ENCODE measurements at regions not wholly inside any gene's neighbourhood (a gene's known extent, or its start where the extent isn't known, plus 50 kb on each side); places are given as distances from the start of the nearest gene placed in this dataset.

GRCh38 chr16:51807551-51807950 lies 656.5 kb upstream of the SALL1 start:
- H3K4me1 ChIP-seq (ENCODE audit: control insufficient read depth, insufficient read depth, low read length) = no peaks in the 10 kb centered on the region
- H3K27me3 ChIP-seq (ENCODE audit: control insufficient read depth, insufficient read depth, low read length) = no peaks in the 10 kb centered on the region
- 84% methylated on average over 1 of the region's 2 CpGs for WGBS (ENCODE audit: insufficient coverage)
- no peaks in the 10 kb centered on the region for H3K27me3 Mint-ChIP-seq (ENCODE audit: low read depth in 2 of 2)
- no peaks in the 10 kb centered on the region for H3K9me3 ChIP-seq (ENCODE audit: control insufficient read depth, insufficient read depth, low read length)
- H3K27ac Mint-ChIP-seq = no peak overlapping the region
- TF ChIP-seq CTCF (IDR thresholded peaks at IDR 0.05) = no peak
- H3K27ac ChIP-seq (ENCODE audit: low read length) = no peak overlapping the region
- H3K4me3 Mint-ChIP-seq = no peak overlapping the region
- intact Hi-C loops (cut with micrococcal nuclease) = no loop called here
- no peaks in the 10 kb centered on the region for H3K36me3 Mint-ChIP-seq
- H3K4me1 Mint-ChIP-seq = no peaks in the 10 kb centered on the region
- no peaks in the 10 kb centered on the region for H3K36me3 ChIP-seq (ENCODE audit: control insufficient read depth, insufficient read depth, low read length)
- H3K9me3 Mint-ChIP-seq = peaks cover 3 to 14% of the 10 kb centered on the region in 2 donors
- DNase-seq (no peak), ATAC-seq (no peak)
- no peak overlapping the region for H3K4me3 ChIP-seq (ENCODE audit: low read length)

- Mint-ChIP-seq H3K36me3 (no peaks in the 10 kb centered on the region), H3K4me1 (no peaks in the 10 kb centered on the region), H3K27ac (no peak overlapping the region), H3K27me3 (ENCODE audit: low read depth in 2 of 2) (no peaks in the 10 kb centered on the region), H3K9me3 (no peaks in the 10 kb centered on the region), H3K4me3 (no peak overlapping the region)
- Histone ChIP-seq H3K27me3 (ENCODE audit: control insufficient read depth, insufficient read depth, low read length) (no peaks in the 10 kb centered on the region), H3K9me3 (ENCODE audit: control insufficient read depth, insufficient read depth, low read length) (no peaks in the 10 kb centered on the region), H3K4me1 (ENCODE audit: control insufficient read depth, insufficient read depth, low read length) (no peaks in the 10 kb centered on the region), H3K36me3 (ENCODE audit: control insufficient read depth, insufficient read depth, low read length) (no peaks in the 10 kb centered on the region), H3K4me3 (ENCODE audit: low read length) (no peak overlapping the region), H3K27ac (ENCODE audit: low read length) (no peak overlapping the region)
- intact Hi-C loops (cut with micrococcal nuclease) = no loop called here
- ATAC-seq = no peak
- DNase-seq = no peak
- TF ChIP-seq CTCF (IDR thresholded peaks at IDR 0.05) = no peak
Observed at GRCh38 chr16:51801635-51802034, 650.6 kb upstream of the SALL1 start.

DNA sequence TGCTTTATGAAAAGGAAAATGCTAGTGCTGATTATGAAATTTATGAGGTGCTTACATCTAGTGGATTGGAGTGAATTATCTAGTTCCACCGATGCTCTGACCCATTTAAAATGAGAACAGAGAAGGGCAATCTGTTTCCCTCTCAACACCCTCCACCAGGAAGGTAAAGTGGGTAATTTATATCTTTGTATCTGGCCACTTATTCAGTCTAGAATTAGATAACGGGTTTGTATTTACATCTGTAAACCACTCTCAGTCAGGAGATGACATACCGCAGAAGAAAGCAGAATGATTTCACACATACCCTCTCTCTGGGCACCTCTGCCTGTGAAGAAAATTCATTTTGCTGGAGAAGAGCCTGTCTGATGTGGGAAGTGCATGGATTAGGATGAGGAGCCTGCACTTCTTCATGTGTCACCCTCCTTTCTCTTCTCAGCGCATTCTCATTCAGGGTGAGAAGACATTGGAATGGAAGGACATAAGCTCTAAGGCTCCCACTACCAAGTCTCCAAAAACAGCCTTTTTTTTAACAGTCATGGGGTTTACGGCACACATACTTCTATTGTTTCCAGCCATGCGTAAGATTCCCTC lies 646.7 kb upstream of the SALL1 start:
- Mint-ChIP-seq H3K27ac (no peak overlapping the region), H3K36me3 (no peaks in the 10 kb centered on the region), H3K4me3 (no peak overlapping the region), H3K4me1 (no peaks in the 10 kb centered on the region), H3K9me3 (peaks cover 3 to 6% of the 10 kb centered on the region in 2 donors), H3K27me3 (ENCODE audit: low read depth in 2 of 2) (no peaks in the 10 kb centered on the region)
- peaks cover 4% of the 10 kb centered on the region for H3K9me3 ChIP-seq (ENCODE audit: control insufficient read depth, insufficient read depth, low read length)
- H3K4me1 ChIP-seq (ENCODE audit: control insufficient read depth, insufficient read depth, low read length) = no peaks in the 10 kb centered on the region
- DNase-seq = no peak
- TF ChIP-seq CTCF (IDR thresholded peaks at IDR 0.05) = no peak
- WGBS (ENCODE audit: insufficient coverage) = 78% methylated on average over 5 of the region's 6 CpGs
- H3K4me3 ChIP-seq (ENCODE audit: low read length) = no peak overlapping the region
- H3K27ac ChIP-seq (ENCODE audit: low read length) = no peak overlapping the region
- no peak for ATAC-seq
- H3K27me3 ChIP-seq (ENCODE audit: control insufficient read depth, insufficient read depth, low read length) = no peaks in the 10 kb centered on the region
- no peaks in the 10 kb centered on the region for H3K36me3 ChIP-seq (ENCODE audit: control insufficient read depth, insufficient read depth, low read length)
- intact Hi-C loops (cut with micrococcal nuclease) = no loop called here

- no peaks in the 10 kb centered on the region for H3K27me3 ChIP-seq (ENCODE audit: control insufficient read depth, insufficient read depth, low read length)
- no peaks in the 10 kb centered on the region for H3K36me3 Mint-ChIP-seq
- no peaks in the 10 kb centered on the region for H3K4me1 ChIP-seq (ENCODE audit: control insufficient read depth, insufficient read depth, low read length)
- intact Hi-C loops (cut with micrococcal nuclease) = no loop called here
- H3K9me3 ChIP-seq (ENCODE audit: control insufficient read depth, insufficient read depth, low read length) = no peaks in the 10 kb centered on the region
- no peak overlapping the region for H3K27ac Mint-ChIP-seq
- TF ChIP-seq CTCF (IDR thresholded peaks at IDR 0.05) = no peak
- no peaks in the 10 kb centered on the region for H3K4me1 Mint-ChIP-seq
- 100% methylated on average over 1 of the region's 3 CpGs for WGBS (ENCODE audit: insufficient coverage)
- no peak overlapping the region for H3K27ac ChIP-seq (ENCODE audit: low read length)
- no peaks in the 10 kb centered on the region for H3K27me3 Mint-ChIP-seq (ENCODE audit: low read depth in 2 of 2)
- H3K9me3 Mint-ChIP-seq = no peaks in the 10 kb centered on the region
- H3K4me3 ChIP-seq (ENCODE audit: low read length) = no peak overlapping the region
- no peaks in the 10 kb centered on the region for H3K36me3 ChIP-seq (ENCODE audit: control insufficient read depth, insufficient read depth, low read length)
- DNase-seq (no peak), ATAC-seq (no peak)
- no peak overlapping the region for H3K4me3 Mint-ChIP-seq
Observed at GRCh38 chr16:51779240-51779639, 628.2 kb upstream of the SALL1 start.
